Eye (tissue), 1 donor: ENCODE measurements at regions not wholly inside any gene's neighbourhood (a gene's known extent, or its start where the extent isn't known, plus 50 kb on each side); places are given as distances from the start of the nearest gene placed in this dataset.
"Not testable (repeated sequence)": the region's sequence is repeated elsewhere in the genome, so short reads cannot be mapped to it uniquely, and the experiment has no call there.

Experiments
- DNase-seq: peaks from one replicate; pipeline ENCODE4 v3.0.0-alpha.2; 2015

GRCh38 chr6:85278466-85279035 lies 171.3 kb upstream of the NT5E start:
- DNase-seq = no peak

DNA sequence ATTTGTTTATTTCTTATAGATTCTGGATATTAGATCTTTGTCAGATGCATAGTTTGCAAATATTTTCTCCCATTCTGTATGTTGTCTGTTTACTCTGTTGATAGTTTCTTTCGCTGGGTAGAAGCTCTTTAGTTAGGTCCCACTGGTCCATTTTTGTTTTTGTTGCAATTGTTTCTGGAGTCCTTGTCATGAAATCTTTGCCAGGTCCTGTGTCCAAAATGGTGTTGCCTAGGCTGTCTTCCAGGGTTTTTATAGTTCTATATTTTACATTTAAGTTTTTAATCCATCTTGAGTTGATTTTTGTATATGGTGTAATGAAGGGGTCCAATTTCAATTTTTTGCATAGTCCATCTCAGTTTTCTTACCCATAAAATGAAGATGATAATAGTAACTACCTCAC lies 173.9 kb upstream of the NT5E start:
- not testable (repeated sequence) for DNase-seq

GRCh38 chr6:85275338-85275985 lies 174.4 kb upstream of the NT5E start:
- DNase-seq = no peak

DNA sequence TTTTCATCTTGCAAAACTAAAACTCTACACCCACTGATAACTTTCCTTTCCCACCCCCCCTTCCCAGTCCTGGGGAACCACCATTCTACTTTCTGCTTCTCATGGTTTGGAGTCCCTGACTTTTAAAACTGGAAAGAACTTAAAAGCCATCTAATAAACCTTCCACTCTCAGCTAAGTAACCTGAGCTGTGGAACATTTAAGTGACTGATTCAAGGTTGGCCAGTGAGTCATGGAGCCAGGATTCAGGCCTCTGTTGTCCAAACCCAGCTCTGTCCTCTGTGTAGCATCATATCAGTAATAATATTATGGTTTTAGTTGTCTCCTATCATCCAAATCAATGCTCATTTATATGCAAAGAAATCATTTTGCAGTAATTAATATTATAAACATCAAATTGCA lies 176.0 kb upstream of the NT5E start:
- DNase-seq = no peak

- DNase-seq = peak; percentile 15
Observed at GRCh38 chr6:85273046-85273445, 176.8 kb upstream of the NT5E start.

DNA sequence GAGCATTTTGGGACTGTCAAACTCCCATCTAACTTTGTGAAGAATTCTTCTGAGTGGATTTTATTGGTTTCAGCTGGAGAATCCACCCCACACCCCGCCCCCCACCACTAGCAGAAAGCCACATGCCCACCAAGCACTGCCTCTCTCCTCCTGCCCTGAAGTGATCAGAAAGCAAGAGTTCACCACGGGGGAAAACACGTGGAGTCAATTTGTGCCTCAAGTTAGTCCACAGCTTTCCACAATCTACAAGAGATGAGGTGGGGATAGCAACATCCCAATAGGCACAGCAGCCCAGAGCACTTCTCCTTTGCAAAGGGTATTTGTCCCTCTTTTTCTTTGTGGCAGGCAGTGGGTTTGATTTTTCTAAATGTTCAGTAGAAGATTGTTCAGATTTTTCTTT lies 177.3 kb upstream of the NT5E start:
- no peak for DNase-seq

- no peak for DNase-seq
Observed at GRCh38 chr6:85262621-85263020, 187.3 kb upstream of the NT5E start.

- peak; percentile 58 for DNase-seq
Observed at GRCh38 chr6:85261271-85261670, 188.6 kb upstream of the NT5E start.

- DNase-seq = no peak
Observed at GRCh38 chr6:85255661-85256060, 194.2 kb upstream of the NT5E start.

GRCh38 chr6:85252552-85252951 lies 197.3 kb upstream of the NT5E start:
- DNase-seq = no peak

GRCh38 chr6:85252085-85252484 lies 197.8 kb upstream of the NT5E start:
- no peak for DNase-seq

GRCh38 chr6:85251300-85251699 lies 198.6 kb upstream of the NT5E start:
- DNase-seq = no peak

DNA sequence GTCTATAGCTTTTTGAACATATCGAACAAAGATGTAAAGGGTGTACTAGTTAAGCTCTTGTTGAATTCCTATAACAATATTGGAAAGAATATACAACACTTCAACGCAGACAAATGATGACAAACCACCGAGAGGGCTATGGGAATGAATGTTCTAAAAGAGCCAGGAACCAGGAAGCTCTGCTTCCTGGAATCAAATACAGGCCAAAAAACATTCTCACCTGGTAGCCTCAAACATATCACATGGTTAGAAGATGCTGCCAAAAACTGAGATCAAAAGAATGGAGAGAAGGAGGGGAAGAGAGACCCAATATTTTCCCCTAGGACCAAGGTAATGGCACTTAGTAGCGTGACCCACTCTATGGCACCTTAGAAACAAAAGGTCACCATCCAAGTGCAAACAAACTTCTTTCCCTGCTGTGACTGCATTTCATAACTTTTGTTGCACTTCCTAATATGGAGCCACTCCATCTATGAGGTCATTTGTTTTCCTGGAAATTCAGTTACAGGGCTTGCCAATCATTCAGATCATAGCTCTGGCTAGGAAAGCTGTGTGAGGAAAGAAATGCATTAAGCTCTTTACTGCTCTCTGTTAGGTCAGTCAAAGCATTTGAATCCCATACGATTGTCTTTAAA lies 199.2 kb upstream of the NT5E start:
- DNase-seq = peak; percentile 75

DNA sequence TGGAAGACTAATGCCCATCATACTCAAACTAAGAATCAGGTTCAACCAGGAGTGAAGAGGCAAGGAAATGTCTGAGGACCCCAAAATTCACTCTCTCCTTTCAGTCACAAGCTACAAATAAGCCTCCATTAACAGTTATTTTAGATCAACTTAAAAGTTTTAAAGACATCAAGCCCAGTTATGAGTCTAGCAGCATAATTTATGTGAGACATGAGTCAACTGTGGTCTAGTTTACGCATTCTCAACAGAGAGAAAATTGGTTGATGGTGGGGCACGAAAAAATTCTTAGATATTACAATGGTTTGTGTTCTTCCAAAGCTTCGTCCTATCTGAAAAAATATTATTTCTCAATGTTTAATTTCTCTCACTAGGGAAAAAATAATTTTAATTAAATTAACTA lies 204.9 kb upstream of the NT5E start:
- no peak for DNase-seq

DNA sequence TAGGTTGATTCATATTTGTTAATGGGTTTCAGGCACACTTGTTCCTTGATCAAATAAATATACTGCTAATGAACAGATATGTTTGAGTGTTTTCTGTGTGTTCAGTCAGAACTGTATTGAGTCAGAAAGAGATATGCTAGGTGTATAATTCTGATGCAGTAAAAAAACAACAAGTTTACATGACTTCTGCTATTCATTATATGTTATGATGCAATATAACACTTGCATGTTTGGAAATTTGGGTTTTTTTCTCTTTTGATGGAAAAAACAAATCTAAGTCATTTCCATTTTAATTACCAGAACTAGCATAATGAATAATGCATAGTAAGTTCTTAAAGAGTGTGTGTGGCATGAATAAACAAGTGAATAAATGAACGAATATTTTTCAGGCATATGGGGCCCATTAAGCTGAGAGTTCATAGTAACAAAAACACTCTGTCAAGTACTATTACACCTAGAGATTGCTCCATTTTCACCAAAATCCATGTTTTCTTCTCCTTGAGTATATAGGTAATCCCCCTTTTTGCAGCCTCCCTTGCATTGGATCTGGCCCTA lies 208.3 kb upstream of the NT5E start:
- DNase-seq = no peak

DNA sequence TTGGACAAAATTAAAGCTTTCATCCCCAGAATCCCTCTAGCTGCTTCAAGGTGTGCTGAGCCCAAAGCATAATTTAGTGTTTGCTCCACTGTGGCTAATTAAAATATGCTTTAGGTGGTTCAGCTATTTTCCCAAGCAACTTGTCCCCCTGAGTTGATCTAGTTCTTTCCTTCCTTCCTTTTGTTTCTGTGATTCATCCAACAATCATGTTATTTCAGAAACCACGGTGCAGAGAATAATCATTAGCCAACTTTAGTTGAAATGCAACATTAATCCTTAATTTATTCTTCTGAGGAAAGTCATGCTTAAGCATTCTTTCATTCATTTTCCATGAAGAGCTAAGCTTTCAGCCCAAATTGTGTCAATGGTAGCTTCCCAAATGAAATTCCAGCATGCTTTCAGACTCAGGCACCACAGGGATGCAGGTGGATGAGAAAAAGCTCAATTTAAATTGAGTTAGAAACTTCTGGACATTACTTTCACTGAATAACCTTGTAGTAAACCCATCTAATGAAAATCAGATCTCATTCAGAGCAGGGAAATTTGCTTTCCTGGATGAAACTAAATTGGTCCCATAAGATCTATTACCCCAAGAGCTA lies 209.0 kb upstream of the NT5E start:
- no peak for DNase-seq

DNA sequence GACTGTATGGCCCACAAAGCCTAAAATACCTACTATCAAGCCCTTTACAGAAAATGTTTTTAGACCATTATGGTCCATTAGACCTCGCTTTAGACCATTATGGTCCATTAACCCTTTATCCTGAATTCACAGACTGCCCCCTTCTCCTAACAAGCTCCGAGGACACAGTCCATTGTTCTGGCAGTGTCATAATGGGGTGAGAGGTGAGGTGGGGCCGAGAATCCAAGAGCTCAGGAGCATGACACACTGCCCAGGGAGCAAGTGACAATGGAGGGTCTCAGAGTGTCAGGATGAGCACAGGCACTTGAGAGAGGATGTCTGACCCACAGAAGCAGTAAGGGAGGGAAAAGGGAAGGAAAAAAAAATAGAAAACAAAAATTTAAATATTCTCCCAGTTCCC lies 212.4 kb upstream of the NT5E start:
- peak; percentile 51 for DNase-seq

DNA sequence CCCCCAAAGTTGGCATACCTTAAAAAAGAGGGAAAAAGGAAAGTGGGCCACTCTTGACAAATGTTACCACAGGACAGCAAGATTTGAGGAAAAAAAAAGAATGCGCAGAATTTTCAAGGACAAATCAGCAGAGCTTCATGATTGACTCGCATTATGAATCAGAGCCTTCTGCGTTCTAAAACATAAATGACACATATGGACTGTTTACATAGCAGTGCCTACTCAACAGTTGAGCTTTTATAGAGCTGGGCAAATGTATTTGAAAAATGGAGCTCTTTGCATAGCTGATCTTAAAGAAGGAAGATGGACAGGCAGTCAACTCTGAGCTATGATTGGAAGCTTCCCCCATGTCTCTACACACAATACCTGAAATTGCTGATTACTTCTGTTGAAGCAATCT lies 213.2 kb upstream of the NT5E start:
- no peak for DNase-seq

DNA sequence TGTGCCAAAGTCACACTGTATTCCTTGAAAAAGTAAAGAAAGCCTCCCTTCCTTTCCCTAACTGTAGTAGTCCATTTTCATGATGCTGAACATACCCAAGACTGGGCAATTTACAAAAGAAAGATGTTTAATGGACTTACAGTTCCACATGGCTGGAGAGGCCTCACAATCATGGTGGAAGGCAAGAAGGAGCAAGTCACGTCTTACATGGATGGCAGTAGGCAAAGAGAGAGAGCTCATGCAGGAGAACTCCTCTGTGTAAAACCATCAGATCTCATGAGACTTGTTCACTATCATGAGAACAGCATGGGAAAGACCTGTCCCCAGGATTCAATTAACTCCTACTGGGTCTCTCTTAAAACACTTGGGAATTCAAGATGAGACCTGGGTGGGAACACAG lies 222.5 kb upstream of the NT5E start:
- not testable (repeated sequence) for DNase-seq

GRCh38 chr6:85212794-85213193 lies 237.1 kb upstream of the NT5E start:
- DNase-seq = not testable (repeated sequence)

- no peak for DNase-seq
Observed at GRCh38 chr6:85195243-85195642, 254.6 kb upstream of the NT5E start.

DNA sequence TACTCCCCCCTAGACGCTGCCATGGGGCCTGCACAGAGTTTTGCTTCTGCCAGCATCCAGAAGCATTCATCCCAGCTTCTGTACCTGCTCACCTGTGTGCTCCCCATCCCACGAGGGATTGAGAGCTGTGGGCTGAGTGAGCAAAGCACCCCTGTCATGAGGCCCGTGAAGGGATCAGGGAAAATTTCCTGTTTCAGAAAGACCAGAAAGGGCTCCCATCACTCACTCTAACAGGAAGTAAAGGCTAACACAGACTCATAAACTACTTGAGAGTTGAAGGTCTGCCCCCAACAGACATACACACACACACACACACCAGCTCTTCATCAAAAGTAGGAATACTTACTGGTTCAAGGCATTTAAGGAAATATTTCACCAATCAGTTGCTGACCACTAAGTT lies 256.5 kb upstream of the NT5E start:
- DNase-seq = no peak

DNA sequence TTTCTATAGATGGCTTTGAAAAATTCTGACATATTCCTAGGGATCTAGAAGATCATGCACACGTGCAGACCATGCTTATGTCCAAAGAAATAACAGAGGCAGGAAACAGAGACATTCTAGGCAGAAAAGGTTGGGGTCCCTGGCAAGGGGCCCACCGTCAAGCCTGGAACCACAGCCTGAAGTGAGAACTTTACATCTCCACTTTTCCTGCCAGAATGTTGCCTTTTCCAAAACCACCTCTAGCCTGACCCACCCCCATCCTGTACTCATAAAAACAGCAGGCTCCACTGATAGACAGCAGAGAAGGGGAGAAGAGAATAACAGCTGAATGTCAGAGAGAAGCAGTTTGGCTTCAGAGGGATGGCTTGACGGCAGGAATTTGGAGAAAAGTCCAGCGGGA lies 257.3 kb upstream of the NT5E start:
- no peak for DNase-seq

DNA sequence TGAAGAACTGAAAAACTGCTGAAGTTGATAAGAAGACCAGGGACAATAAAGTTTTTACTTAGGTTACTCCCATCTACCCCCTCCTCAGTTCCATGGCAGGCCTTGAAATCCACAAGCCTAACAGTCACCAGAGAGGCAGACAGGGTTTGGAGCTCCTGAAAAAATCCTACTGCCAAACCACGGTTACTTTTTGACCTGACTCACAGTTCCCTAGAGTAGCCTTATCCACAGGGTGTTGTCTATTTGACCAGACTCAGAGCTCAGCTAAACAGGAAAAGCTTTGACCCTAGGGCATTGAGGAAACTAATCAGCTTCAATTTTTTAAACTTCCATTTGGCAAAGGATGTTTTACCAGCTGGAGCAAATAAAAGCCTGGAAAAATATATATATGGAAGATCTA lies 257.7 kb upstream of the NT5E start:
- DNase-seq = no peak
